ENCODE measurements at regions not wholly inside any gene's neighbourhood (a gene's known extent, or its start where the extent isn't known, plus 50 kb on each side); places are given as distances from the start of the nearest gene placed in this dataset.
"Not testable (repeated sequence)": the region's sequence is repeated elsewhere in the genome, so short reads cannot be mapped to it uniquely, and the experiment has no call there.

DNA sequence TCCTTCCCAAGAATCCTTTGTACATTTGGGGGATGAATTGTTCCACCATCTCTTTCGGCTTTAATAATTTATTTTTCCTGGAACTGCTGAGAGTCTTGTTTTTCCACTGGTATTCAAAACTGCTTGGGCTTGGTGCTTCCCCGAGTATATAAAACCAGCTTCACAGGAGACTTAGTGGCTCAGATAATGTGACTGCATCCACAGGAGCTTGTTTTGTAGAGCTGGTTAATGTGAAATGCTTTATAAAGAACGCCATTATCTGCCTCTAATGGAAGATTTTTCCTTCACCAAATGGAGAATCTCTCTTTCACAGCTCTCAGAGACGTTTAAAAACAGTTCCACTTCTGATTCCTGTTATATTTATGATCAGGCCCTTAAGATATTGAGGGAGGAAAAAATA, 935.5 kb downstream of the RAB28 start:
- DNase-seq = no peak

DNA sequence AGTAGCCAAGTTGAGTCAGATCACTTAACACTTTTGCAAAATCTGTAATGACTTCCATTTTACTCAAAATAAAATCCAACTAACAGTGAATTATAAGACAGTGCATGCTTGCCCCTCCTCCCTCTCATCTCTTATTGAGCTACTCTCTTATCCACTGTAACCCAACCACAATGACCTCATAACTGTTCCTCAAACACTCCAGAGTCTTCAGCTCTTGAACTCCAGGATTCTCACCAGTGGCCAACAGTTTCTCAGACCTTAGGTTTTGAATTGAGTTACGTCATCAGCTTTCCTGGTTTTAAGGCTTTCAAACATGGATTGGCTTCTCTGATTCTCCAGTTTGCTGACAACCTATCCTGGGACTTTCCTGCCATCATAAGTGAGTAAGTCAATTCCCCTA, 938.3 kb downstream of the RAB28 start:
- no peak for DNase-seq

DNA sequence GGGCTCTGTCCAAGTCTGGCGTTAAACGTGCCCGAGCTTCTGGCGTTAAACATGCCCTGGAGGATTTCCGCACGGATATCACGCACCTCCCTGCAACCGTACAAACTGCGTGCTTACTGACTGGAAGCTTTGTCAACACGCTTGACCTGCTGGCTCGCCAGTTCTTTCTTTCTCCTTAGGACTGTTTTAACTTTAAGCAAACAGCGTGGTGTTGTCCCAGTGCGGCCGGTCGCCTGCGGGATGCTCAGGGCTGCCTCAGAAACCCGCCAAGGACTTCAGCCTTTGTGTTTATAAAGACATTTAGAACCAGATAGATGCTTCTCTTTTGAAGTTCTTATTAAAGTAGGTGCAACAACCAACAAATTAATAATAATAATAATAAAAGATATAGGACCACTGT, 946.0 kb downstream of the RAB28 start:
- DNase-seq = no peak

DNA sequence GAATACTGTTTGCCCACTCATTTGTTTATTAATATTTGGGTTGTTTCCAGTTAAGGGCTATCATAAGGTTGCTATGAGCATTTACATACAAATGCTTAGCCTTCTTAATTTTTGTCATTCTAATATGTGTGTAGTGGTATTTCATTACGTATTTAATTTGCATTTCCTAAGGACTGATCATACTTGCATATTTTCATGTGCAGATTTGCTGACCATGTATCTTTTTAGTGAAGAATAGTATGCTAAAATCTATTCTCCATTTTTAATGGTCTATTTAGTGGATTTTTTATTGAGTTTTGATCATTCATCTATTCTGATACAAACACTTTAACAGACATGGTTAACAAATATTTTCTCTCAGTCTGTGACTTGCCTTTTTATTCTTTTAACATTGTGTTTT, 949.5 kb downstream of the RAB28 start:
- no peak for DNase-seq

DNA sequence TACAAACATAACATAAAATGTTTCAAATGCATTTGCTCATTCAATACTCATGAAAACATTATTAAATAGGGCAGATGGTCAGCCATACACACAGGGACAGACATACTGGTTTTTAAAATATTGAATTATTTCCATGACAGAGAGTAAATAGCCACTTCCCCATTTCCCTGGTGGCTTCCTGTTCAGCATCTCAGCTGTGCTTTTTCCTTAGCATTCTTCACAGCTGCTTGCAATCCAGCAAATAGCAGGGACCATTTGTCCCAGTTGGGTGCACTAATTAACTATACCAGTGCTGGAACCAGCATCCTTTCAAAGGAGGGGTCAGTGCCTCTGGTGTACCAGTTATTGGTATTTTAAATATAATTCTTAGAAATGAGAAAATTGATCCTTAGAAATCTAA, 964.7 kb downstream of the RAB28 start:
- no peak for DNase-seq

DNA sequence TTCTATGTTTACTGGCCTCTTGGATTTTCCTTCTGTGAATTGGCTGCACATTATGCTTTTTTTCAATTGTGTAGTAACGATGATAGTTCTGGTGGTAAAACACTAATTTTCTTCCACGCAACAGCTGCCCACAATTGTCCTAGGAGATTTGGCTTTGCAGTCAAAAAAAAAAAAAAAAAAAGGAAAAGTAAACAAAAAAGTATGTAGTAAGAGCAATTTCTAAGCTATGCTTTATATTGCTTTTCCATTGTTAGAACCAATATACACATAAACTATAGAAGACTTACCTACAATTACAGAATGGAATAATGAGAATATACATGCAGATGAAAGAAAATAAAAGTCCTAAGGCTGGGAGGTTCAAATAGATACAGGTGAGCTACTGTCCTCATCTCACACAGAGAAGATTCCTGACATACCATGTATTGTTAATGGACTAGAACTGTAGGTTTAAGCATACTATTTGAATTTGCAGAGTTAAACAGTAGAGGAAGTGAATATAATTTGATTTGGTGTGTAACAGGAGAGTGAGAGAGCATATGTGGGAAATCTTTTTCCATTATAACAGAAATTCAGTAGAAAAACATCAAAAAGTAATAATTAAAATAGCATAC, 976.2 kb downstream of the RAB28 start:
- DNase-seq = no peak

DNA sequence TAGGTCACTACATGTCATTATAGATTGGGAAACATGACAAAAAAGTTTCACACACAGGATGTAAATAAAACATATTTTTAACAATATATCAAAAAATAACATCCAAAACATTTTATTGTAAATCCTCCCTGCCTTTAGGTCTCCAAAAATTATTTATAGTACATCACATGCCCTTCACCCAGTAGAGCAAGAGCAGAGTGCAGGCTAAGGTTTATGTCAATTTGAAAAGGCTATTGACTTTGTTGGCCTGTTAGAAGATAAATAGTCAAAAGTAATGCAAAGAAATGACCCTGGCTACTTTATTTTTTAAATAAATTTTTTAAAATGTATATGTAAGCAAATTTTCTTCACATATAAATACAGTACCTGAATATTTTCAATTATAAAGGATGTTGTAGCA, 983.7 kb downstream of the RAB28 start:
- no peak for DNase-seq

DNA sequence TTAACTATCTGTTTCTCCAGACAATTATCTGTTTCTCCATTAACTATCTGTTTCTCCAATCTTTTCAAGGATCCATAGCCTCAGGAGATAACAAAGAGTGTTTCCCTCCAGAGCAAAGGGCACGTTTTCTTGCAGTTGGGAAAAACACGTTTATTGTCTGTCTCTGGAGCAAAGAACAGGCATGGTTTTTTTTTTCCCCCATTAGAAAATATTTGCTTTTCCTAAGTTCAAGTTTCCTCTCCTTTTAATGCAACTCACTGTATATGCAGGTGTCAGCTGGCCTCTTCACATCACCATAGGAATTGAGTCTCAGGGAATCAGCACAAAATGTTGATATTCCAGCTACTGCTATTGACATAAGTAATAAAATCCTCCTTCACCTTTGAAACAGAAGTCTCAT, 984.4 kb downstream of the RAB28 start:
- DNase-seq = no peak

DNA sequence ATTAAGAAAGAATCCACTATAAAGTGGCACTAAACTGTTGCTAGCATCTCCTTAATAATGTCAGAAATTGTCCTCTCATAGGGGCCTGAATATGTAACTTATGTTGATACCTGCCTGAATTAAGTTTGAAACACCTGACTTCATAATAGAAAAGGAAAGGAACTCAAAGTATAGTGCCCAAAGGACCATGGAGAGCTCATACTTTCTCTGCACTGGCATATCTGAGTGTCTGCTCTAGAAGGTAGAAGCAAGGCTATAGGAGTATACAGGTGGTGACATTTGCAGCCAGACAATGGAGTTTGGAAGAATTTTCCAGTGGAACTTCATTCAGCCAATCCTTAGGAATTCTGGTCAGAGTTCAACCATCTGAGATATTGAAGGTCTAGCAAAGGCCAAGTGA, 988.9 kb downstream of the RAB28 start:
- DNase-seq = no peak

DNA sequence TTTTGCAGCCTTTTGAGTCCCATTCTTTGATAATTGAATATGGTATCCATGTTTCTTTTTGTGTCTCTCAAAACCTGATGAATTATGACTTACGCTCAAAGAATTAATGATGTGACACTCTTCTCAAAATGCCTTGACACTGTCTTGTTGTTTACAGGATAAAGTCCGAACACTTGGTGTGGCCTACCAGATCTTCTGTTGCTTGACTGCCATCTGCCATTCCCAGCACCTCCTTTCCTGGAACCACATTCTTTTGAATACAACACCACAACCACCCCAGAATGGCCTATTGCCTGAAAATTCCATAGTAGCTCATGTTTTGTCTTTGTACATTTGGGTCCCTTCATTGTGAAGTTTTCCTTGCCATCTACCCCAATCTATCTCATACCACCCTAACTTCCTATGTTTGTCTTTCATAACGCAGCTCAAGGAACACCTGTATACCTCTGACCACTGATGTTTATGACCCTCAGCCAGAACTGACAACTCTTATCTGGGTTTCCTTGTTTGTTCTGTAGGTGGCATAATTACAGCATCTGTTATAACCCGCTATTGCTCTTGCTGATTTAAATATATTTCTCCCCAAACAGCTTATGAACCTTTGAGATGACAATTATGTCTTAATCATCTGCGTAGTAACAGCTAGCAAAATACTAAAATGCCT, 991.3 kb downstream of the RAB28 start:
- no peak for DNase-seq

DNA sequence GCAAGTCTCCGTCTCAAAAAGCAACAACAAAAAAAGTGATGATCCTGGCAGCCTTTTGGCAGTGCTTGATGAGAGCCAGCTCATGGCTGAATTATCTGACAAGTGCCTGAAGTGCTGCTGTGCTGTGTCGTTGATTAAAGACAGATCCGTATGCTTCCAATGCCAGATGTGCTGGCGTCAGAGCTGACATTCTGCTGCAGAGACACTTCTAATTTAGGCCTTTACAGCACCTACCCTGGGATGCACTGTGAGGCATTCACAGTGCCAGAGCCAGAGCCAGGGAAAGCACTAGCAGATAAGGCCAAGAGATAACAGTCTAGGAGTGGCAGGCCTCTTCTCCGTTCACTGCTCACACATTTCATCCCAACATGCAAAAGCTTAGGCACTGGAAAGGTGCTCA, 995.5 kb downstream of the RAB28 start:
- DNase-seq = no peak

DNA sequence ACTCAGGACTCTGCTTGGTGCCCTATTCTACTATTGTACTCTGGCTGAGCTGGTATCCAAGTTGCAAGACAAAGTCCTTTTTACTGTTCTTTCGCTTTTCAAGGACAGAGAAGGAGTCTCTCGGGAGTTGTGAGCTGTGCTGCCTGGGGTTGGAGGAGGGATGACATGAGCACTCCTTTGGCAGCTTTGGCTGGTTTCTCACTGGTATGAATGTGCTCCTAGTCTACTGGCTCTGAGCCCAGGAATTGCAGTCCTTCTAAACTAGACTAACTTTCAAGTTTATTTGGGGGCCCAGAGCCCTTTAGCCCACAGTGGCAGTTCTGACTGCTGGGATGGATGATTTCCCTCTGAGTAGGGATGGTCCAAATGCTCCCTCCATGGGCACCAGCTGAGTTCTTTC, 997.1 kb downstream of the RAB28 start:
- DNase-seq = no peak

DNA sequence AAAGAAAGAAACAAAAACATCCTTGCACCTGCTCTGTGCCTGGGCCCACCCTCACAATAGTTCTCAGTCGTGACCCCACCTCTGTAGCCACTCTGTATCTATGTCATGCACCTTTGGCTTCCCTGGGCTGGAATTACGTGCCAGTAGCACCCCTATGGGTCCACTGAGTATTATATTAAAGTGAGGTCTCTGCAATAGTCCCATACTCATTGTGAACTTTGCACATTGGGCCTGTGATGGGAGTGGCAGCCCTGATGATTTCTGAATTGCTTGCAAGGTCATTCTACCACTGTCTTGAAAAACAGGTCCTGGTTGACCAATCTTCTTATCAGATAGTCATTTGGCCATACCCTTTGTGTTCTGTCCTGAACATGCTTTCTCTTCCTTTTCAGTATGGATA, 1012.1 kb downstream of the RAB28 start:
- DNase-seq = no peak

DNA sequence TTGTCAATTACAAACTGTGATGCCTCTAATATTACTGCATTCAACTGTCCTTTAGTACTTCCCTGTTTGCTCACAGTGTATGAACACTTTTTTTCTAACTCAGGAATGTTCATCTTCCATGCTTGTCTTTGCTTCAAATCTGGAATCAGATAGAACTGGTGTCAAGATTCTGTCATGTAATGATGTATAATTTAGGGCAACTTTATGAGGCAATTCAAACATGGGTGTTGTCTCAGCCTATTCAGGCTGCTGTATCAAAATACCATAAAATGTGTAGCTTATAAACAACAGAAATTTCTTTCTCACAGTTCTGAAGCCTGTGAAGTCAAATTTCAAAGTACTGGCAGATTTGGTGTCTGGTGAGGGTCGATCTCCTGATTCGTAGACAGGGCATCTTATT, 1012.9 kb downstream of the RAB28 start:
- DNase-seq = no peak

DNA sequence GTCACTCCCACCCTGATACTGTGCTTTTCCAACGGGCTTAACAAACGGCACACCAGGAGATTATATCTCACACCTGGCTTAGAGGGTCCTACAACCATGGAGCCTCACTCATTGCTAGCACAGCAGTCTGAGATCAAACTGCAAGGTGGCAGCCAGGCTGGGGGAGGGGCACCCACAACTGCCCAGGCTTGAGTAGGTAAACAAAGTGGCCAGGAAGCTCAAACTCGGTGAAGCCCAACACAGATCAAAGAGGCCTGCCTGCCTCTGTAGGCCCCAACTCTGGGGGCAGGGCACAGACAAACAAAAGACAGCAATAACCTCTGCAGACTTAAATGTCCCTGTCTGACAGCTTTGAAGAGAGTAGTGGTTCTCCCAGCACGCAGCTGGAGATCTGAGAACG, 1022.6 kb downstream of the RAB28 start:
- DNase-seq = not testable (repeated sequence)

DNA sequence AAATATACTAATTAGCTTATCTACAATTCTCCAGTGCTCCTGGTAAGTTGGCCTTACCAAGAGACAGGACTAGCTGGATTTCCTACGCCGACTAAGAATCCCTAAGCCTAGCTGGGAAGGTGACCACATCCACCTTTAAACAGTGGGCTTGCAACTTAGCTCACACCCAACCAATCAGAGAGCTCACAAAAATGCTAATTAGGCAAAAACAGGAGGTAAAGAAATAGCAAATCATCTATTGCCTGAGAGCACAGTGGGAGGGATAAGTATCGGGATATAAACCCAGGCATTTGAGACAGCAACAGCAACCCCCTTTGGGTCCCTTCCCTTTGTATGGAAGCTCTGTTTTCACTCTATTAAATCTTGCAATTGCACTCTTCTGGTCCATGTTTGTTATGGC, 1025.0 kb downstream of the RAB28 start:
- no peak for DNase-seq

DNA sequence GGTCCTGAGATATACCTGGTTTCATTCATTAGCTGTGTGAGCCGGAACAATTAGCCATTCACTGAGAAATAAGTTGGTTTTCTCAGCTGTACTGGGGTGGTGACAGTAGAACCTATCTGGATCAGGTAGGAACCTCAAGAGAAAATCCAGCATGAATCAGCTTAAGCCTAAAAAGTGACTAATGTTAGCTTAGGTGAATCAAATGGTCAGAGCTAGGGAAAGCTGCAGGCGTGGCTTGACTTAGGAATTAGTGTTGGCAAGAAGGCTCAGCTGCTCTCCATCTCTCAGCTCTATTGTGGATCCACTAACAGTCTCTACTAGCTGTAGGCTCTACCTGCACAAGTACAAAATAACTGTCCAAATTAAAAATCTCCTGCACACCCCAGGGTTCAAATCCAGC, 1025.5 kb downstream of the RAB28 start:
- DNase-seq = no peak

DNA sequence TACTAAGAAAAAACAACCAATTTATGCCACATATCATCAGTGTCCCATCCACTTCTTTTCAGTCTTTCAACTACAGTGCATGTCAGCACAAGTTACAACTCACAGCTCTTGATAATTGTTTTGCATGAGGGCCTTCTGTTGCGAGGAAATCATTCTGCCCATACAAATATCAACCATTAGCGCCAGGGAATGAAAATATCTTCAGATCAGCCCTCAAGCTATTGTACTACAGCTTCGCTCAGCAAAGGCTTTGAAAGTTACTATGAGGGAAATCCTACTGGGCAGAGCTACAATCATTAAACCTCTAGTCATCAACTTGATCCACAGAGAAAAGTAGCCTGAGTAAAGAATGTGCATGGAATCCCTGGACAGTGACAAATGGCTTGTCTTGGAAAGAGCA, 1023.6 kb upstream of the HS3ST1 start:
- no peak for DNase-seq

DNA sequence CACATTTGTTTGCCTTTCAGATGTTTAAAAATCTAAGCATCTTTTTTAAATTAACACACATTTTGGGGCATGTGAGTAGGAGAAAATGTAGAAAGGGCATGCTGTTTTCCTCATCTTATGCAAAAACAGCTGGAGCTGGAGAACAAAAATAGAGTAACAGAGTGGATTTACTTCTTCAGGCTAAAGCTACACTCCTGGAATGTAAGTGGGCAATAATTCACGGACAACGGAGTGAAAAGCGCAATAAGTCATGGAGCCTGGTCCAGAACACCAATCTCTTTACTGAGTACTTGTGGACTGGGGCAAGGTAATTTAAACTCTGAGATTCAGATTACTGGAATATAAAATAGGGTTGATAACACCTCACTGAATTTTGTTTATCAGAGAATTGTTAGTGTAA, 1018.8 kb upstream of the HS3ST1 start:
- no peak for DNase-seq

DNA sequence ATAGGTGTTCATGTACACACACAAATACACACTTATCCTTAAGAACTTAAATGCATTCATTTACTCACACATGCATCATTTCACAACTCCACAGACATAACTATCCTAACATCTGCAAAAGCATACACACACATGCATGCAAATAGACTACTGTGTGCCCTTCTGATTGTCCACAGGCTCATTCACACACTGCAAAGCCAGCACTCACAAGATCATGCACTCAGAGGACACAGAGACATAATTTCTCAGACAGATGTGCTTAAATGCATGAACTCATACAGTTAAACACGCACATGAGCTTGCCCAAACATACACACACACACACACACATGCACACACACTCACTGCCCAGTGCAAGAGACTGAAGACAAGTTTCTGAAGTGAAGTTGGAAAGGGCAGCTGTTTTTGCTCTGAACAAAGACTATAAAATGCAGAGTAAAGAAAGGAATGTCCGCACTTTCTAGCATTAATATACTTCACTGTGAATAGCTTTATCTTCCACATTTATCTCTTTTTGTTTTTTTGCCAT, 1018.0 kb upstream of the HS3ST1 start:
- no peak for DNase-seq

DNA sequence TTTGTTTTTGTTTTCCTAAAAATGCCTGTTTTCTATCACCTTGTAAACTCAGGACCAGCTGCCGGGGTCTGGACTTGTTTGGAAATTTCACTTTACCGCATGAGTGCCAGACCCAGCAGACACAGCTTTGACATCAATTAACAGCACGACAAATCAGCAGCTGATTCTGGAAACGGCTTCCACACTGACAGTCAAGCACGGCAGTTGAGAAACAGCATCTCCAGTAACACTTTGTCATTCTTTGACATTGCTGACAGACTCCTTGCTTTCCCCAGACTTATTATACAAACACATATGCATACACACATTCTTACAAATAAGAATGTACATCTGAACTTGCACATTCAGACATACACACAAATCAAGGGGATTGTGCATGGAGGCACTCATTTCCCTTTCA, 1017.6 kb upstream of the HS3ST1 start:
- DNase-seq = no peak

DNA sequence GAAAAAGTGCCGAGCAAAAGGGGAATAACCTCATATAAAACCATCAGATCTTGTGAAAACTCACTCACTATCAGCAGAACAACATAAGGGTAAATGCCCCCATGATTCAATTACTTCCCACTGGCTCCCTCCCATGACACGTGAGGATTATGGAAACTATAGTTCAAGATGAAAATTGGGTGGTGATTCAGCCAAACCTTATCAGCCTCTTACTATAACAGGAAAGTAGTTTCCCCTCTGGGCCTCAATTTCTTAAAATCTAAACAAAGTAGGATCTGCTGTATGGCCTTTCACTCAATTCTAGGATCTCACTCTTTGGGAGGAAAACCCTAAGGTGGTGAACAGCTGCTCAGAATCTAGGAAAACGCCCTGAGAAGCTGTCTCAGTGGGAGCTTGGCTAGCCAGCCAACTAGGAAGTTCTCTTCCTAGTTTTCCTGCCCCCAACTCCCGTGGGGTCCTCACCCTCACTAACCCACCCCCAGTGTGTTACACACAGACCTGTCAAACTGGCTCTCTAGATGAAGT, 1017.1 kb upstream of the HS3ST1 start:
- no peak for DNase-seq

DNA sequence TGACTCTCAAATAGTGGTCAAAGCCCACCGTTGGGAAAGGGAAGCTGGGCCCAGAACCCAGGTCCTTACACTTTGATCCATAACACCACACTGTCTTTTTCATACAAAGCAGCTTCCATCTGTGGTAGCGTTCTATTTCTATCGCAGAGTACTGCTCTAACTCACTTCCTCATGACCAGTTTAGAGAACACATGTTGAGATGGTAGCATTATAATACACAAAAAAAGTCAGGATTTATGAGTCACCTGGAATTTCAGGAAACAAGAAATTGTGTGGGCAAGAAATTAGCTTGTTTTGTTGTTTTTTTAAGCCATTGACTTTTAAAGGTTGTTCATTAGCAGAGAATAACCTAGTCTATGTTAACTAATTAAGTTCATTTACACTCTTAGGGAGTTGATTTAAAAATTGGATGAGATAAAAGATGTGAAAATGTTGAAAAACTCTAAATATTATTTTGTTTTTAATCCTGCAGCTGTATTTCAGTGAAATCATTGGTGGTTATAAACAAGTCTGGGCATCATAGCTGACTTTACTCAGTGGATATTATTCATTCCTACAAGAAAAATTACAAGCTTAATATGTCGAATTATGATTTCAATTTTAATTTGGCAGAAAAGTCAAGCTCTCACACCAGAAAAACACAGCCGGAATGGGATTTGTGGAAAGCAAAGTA, 1011.1 kb upstream of the HS3ST1 start:
- DNase-seq = no peak

DNA sequence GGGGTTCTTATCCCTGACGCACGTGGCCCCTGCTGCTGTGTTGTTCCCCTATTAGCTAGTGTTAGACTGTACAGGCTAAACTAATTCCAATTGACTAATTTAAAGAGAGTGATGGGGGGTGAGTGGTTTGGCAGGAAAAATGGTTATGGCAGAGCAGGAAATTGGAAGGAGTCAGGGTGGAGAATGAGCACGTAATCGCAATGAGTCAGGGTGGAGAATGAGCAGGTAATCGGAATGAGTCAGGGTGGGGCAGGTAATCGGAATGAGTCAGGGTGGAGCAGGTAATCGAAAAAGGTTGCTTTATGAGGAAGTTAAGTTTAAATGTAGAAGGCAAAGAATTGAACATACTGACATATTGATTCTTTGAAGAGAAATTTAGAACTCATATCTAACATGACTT, 1002.6 kb upstream of the HS3ST1 start:
- DNase-seq = not testable (repeated sequence)

Measured in activated naive CD4-positive, alpha-beta T cell treated with anti-CD3 and anti-CD28 coated beads, Interleukin-2, amount 50 U/mL, for 16 hours (primary cell).